Loucy (cell line): ENCODE measurements at regions not wholly inside any gene's neighbourhood (a gene's known extent, or its start where the extent isn't known, plus 50 kb on each side); places are given as distances from the start of the nearest gene placed in this dataset.

Experiments
- H2AFZ ChIP-seq: fragments of 200-600 bp; sonication (generic); 2 replicates; pipeline ENCODE4 v1.6.0; 2016; ENCODE audit warnings: antibody characterized with exemption, mild to moderate bottlenecking, low read length, moderate library complexity
- H3F3A ChIP-seq: fragments of 200-600 bp; 2 replicates; pipeline ENCODE4 v1.6.0; 2016; ENCODE audit warnings: antibody characterized with exemption, low read depth, mild to moderate bottlenecking
- H3K27me3 ChIP-seq: fragments of 200-600 bp; sonication (generic); 2 replicates; pipeline ENCODE4 v1.6.1; 2014; ENCODE audit warnings: low read length, mild to moderate bottlenecking; ENCODE audit not compliant: insufficient read depth, poor library complexity, severe bottlenecking
- H3K36me3 ChIP-seq: fragments of 200-600 bp; sonication (generic); 2 replicates; pipeline ENCODE4 v1.6.1; 2016; ENCODE audit warnings: low read length; ENCODE audit not compliant: insufficient read depth
- H3K4me1 ChIP-seq: fragments of 200-600 bp; sonication (generic); 2 replicates; pipeline ENCODE4 v1.5.1; 2014; ENCODE audit warnings: low read length, mild to moderate bottlenecking; ENCODE audit not compliant: insufficient read depth, poor library complexity, severe bottlenecking
- H3K4me2 ChIP-seq: fragments of 200-600 bp; sonication (generic); 2 replicates; pipeline ENCODE4 v1.6.0; 2014; ENCODE audit warnings: antibody characterized with exemption, low read length, low read depth, mild to moderate bottlenecking; ENCODE audit not compliant: poor library complexity, severe bottlenecking
- H3K4me3 ChIP-seq: fragments of 200-600 bp; sonication (generic); 2 replicates; pipeline ENCODE4 v1.5.1; 2014; ENCODE audit warnings: low read length, mild to moderate bottlenecking, mixed read lengths; ENCODE audit not compliant: poor library complexity, severe bottlenecking
- H3K79me2 ChIP-seq: fragments of 200-600 bp; sonication (generic); 2 replicates; pipeline ENCODE4 v1.6.1; 2014; ENCODE audit warnings: low read length; ENCODE audit not compliant: insufficient read depth
- H3K9ac ChIP-seq: fragments of 200-600 bp; sonication (generic); 2 replicates; pipeline ENCODE4 v1.6.0; 2014; ENCODE audit warnings: mild to moderate bottlenecking, low read depth, low read length, moderate library complexity; ENCODE audit not compliant: poor library complexity, severe bottlenecking
- H3K9me2 ChIP-seq: fragments of 200-600 bp; sonication (generic); replicated peaks from 2 replicates; pipeline ENCODE4 v1.6.1; 2016; ENCODE audit warnings: low read depth, low read length, mixed read lengths
- H3K9me3 ChIP-seq: fragments of 200-600 bp; sonication (generic); 2 replicates; pipeline ENCODE4 v1.6.1; 2014; ENCODE audit warnings: mild to moderate bottlenecking, antibody characterized with exemption, low read length, low read depth; ENCODE audit not compliant: insufficient read depth
- H4K20me1 ChIP-seq: fragments of 200-600 bp; sonication (generic); 2 replicates; pipeline ENCODE4 v1.6.0; 2014; ENCODE audit warnings: antibody characterized with exemption, low read length, mild to moderate bottlenecking; ENCODE audit not compliant: insufficient read depth, poor library complexity, severe bottlenecking
- CTCF ChIP-seq: fragments of 200-600 bp; sonication (generic); conservative IDR thresholded peaks from 2 replicates; pipeline ENCODE4 v1.5.1; 2014; ENCODE audit warnings: mild to moderate bottlenecking, antibody characterized with exemption, low read length
- EZH2phosphoT487 ChIP-seq: fragments of 200-600 bp; IDR thresholded peaks from 2 replicates; pipeline ENCODE4 v1.6.1; 2018; ENCODE audit warnings: antibody characterized with exemption, mild to moderate bottlenecking, moderate library complexity, borderline replicate concordance

DNA sequence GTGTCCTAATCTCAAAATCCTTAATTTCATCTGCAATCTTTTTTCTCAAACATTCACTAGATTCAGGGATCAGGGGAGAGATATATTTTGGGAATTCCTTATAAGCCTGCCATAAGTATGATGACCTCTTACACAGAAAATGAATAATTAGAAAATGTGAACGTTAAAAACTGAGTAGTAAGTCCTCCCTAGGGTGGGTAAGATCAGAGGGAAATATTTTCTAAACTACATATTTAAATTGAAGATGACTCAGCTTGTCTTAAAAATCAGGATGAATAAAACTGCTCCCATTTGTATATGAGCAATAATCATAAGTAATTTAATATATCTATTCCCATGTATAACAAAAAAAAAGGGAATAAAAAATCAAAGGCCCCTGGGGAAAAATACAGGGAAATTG, 935.5 kb downstream of the TMTC2 start:
- Histone ChIP-seq H2AFZ (no peak overlapping the region), H3K9me2 (no peaks in the 10 kb centered on the region), H3K4me1 (no peaks in the 10 kb centered on the region), H4K20me1 (no peaks in the 10 kb centered on the region), H3K79me2 (no peaks in the 10 kb centered on the region), H3K36me3 (no peaks in the 10 kb centered on the region), H3K4me2 (no peak overlapping the region), H3K27me3 (no peaks in the 10 kb centered on the region), H3K9me3 (no peaks in the 10 kb centered on the region), H3F3A (no peaks in the 10 kb centered on the region), H3K9ac (no peak overlapping the region), H3K4me3 (no peak overlapping the region)
- TF ChIP-seq EZH2phosphoT487 (no peak), CTCF (no peak)

DNA sequence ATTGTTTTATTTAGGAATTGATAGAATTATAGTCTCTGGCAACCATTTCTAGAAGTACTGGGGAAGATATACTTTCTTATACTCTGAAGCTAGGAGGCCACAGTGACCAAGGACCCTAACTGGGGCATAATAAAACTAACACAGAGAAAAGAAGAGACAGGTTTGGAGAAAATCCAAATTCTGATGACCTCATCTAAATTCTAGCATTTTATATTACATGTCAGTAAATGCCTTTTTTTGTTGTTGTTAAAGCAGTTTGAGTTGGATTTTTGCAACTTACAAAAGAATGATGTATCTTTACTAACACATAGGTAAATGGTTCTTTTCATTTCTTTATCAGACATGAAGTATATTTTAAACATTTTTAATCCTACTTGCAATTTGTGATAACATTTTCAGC, 933.3 kb downstream of the TMTC2 start:
- Histone ChIP-seq H3K4me3 (no peak overlapping the region), H3K9ac (no peak overlapping the region), H3K4me1 (no peaks in the 10 kb centered on the region), H3K4me2 (no peak overlapping the region), H2AFZ (no peak overlapping the region), H4K20me1 (no peaks in the 10 kb centered on the region), H3K9me3 (no peaks in the 10 kb centered on the region), H3K9me2 (no peaks in the 10 kb centered on the region), H3F3A (no peaks in the 10 kb centered on the region), H3K36me3 (no peaks in the 10 kb centered on the region), H3K79me2 (no peaks in the 10 kb centered on the region), H3K27me3 (no peaks in the 10 kb centered on the region)
- no peak for TF ChIP-seq EZH2phosphoT487
- TF ChIP-seq CTCF, result no peak

GRCh38 chr12:83615152-83615551, 928.4 kb downstream of the TMTC2 start:
- no peaks in the 10 kb centered on the region for H3K79me2 ChIP-seq
- no peaks in the 10 kb centered on the region for H3F3A ChIP-seq
- no peak overlapping the region for H3K9ac ChIP-seq
- H3K9me2 ChIP-seq, result no peaks in the 10 kb centered on the region
- H3K9me3 ChIP-seq, result no peaks in the 10 kb centered on the region
- no peak overlapping the region for H2AFZ ChIP-seq
- no peaks in the 10 kb centered on the region for H3K4me1 ChIP-seq
- no peak for TF ChIP-seq CTCF
- no peak for TF ChIP-seq EZH2phosphoT487
- no peaks in the 10 kb centered on the region for H4K20me1 ChIP-seq
- no peak overlapping the region for H3K4me3 ChIP-seq
- no peaks in the 10 kb centered on the region for H3K27me3 ChIP-seq
- no peaks in the 10 kb centered on the region for H3K36me3 ChIP-seq
- H3K4me2 ChIP-seq, result no peak overlapping the region
